Esophagus muscularis mucosa (tissue), 4 donors: ENCODE measurements at regions not wholly inside any gene's neighbourhood (a gene's known extent, or its start where the extent isn't known, plus 50 kb on each side); places are given as distances from the start of the nearest gene placed in this dataset.

Experiments
- DNase-seq: peaks from one replicate; pipeline ENCODE4 v3.0.0-alpha.2; 2017; ENCODE audit errors: extremely low spot score
- H3K27ac ChIP-seq, 4 donors: fragments of 200-600 bp; sonication (generic); replicated peaks in 1 of 4; 1 replicate in 3 of 4; 2 replicates in 1 of 4; pipeline ENCODE4 v1.5.1; 2016 to 2019; ENCODE audit warnings: mild to moderate bottlenecking in 1 of 4
- H3K27me3 ChIP-seq, 4 donors: fragments of 200-600 bp; sonication (generic); one replicate each; pipeline versions ENCODE4 v1.5.1 to v1.6.0; 2016 to 2019
- H3K36me3 ChIP-seq, 4 donors: fragments of 200-600 bp; sonication (generic); one replicate each; pipeline ENCODE4 v1.5.1; 2016 to 2019
- H3K4me1 ChIP-seq, 4 donors: fragments of 200-600 bp; sonication (generic); one replicate each; pipeline ENCODE4 v1.5.1; 2016 to 2019
- H3K4me3 ChIP-seq, 4 donors: fragments of 200-600 bp; sonication (generic); 1 replicate in 2 of 4; 2 replicates in 2 of 4; pipeline ENCODE4 v1.5.1; 2016 to 2019; ENCODE audit warnings: mild to moderate bottlenecking in 4 of 4, moderate library complexity in 1 of 4
- H3K9me3 ChIP-seq, 4 donors: fragments of 200-600 bp; sonication (generic); 1 replicate in 3 of 4; 2 replicates in 1 of 4; pipeline ENCODE4 v1.5.1; 2016 to 2019
- EP300 ChIP-seq: sonication (generic); formaldehyde crosslinking; IDR thresholded peaks from one replicate; pipeline ENCODE4 v1.6.1; 2017; ENCODE audit warnings: antibody characterized with exemption
- POLR2A ChIP-seq: fragments of 450-650 bp; IDR thresholded peaks from one replicate; pipeline ENCODE4 v1.6.1; 2017; ENCODE audit warnings: antibody characterized with exemption, moderate library complexity, mild to moderate bottlenecking, low read depth
- POLR2AphosphoS5 ChIP-seq, 2 donors: sonication (generic); formaldehyde crosslinking; IDR thresholded peaks; one replicate each; pipeline ENCODE4 v1.6.1; 2017; ENCODE audit warnings: antibody characterized with exemption in 2 of 2
- WGBS: methylation state at CpG from one replicate; pipeline ENCODE4 v1.1.5; 2018; 5-methylcytosine and 5-hydroxymethylcytosine counted together
- intact Hi-C: fragments of 100-400 bp; cut with DNase I; formaldehyde crosslinking; loops from one replicate; pipeline ENCODE4 v1.15.1; 2023
- TF ChIP-seq, protein P1 (sequence below), 3 experiments: fragments of 200-600 bp in 2 of 3; fragments of 450-650 bp in 1 of 3; sonication (generic) in 2 of 3; IDR thresholded peaks; one replicate each; pipeline ENCODE4 v1.5.1; 2017 to 2019; ENCODE audit warnings: antibody characterized with exemption in 3 of 3, mild to moderate bottlenecking in 2 of 3, moderate library complexity in 1 of 3

- TF ChIP-seq POLR2A = no peak
- no peak for TF ChIP-seq EP300
- no peak for TF ChIP-seq POLR2AphosphoS5 (IDR thresholded peaks at IDR 0.05)
- TF ChIP-seq, protein P1, sequence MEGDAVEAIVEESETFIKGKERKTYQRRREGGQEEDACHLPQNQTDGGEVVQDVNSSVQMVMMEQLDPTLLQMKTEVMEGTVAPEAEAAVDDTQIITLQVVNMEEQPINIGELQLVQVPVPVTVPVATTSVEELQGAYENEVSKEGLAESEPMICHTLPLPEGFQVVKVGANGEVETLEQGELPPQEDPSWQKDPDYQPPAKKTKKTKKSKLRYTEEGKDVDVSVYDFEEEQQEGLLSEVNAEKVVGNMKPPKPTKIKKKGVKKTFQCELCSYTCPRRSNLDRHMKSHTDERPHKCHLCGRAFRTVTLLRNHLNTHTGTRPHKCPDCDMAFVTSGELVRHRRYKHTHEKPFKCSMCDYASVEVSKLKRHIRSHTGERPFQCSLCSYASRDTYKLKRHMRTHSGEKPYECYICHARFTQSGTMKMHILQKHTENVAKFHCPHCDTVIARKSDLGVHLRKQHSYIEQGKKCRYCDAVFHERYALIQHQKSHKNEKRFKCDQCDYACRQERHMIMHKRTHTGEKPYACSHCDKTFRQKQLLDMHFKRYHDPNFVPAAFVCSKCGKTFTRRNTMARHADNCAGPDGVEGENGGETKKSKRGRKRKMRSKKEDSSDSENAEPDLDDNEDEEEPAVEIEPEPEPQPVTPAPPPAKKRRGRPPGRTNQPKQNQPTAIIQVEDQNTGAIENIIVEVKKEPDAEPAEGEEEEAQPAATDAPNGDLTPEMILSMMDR (IDR thresholded peaks at IDR 0.05) = no peak
- Histone ChIP-seq H3K4me1 (peaks cover 8 to 36% (median 30%) of the 10 kb centered on the region in 4 donors), H3K27ac (no peak overlapping the region), H3K4me3 (no peak overlapping the region), H3K36me3 (no peaks in the 10 kb centered on the region), H3K9me3 (no peaks in the 10 kb centered on the region), H3K27me3 (no peaks in the 10 kb centered on the region)
- intact Hi-C loops = no loop called here
- DNase-seq = no peak
- WGBS = 78% methylated on average over 7 of the region's 7 CpGs
Measured at GRCh38 chr4:184328022-184328736, 110.5 kb upstream of the ENPP6 start.

GRCh38 chr4:184324939-184325477 lies 107.3 kb upstream of the ENPP6 start:
- DNase-seq = peak; percentile 29
- H3K4me1 ChIP-seq = peaks cover 0 to 26% (median 14%) of the 10 kb centered on the region in 4 donors
- TF ChIP-seq POLR2A (no peak), POLR2AphosphoS5 (IDR thresholded peaks at IDR 0.05) (no peak), EP300 (no peak)
- TF ChIP-seq, protein P1 (IDR thresholded peaks at IDR 0.05) = no peak
- H3K27ac ChIP-seq = no peak overlapping the region
- H3K4me3 ChIP-seq = no peak overlapping the region
- intact Hi-C loops = no loop called here
- no peaks in the 10 kb centered on the region for H3K36me3 ChIP-seq
- no peaks in the 10 kb centered on the region for H3K9me3 ChIP-seq
- WGBS = 85% methylated on average over 6 of the region's 6 CpGs
- H3K27me3 ChIP-seq = no peaks in the 10 kb centered on the region

GRCh38 chr4:184322328-184323025 lies 104.8 kb upstream of the ENPP6 start:
- TF ChIP-seq EP300 (no peak), POLR2A (no peak), POLR2AphosphoS5 (IDR thresholded peaks at IDR 0.05) (no peak)
- TF ChIP-seq, protein P1 (IDR thresholded peaks at IDR 0.05) = no peak

DNA sequence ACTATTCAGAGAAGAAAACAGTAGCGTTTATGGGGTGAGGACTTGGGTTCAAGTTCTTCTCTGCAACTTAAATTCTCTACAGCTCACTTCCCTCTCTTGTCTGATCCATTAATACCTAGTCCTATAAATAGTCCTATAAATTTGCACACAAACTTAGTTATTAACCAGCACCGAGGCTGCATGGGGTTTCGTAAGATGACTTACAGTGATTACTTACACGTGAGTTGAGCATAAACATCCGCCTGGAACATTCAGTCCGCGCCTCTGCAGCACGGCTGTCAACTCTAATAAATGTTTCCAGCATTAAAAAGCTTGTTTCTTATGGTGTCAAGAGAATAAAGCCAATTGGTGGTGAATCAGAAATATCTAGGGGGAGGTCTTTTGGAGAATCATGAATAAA lies 103.0 kb upstream of the ENPP6 start:
- Histone ChIP-seq H3K9me3 (no peaks in the 10 kb centered on the region), H3K4me3 (no peak overlapping the region), H3K27me3 (no peaks in the 10 kb centered on the region), H3K36me3 (no peaks in the 10 kb centered on the region), H3K27ac (peak overlapping the region; percentile 44 to 52 (median 46)), H3K4me1 (peaks cover 0 to 20% (median 7%) of the 10 kb centered on the region in 4 donors)
- 58% methylated on average over 8 of the region's 8 CpGs for WGBS
- DNase-seq = peak; percentile 92
- intact Hi-C loops = no loop called here
- TF ChIP-seq POLR2AphosphoS5 (IDR thresholded peaks at IDR 0.05) (peak; percentile 72 to 73), EP300 (peak; percentile 81), POLR2A (no peak)
- TF ChIP-seq, protein P1 (IDR thresholded peaks at IDR 0.05) = no peak

More at GRCh38 chr4:184322328-184323025, 104.8 kb upstream of the ENPP6 start:
- Histone ChIP-seq H3K27me3 (no peaks in the 10 kb centered on the region), H3K4me1 (peaks cover 0 to 20% (median 7%) of the 10 kb centered on the region in 4 donors), H3K36me3 (no peaks in the 10 kb centered on the region), H3K4me3 (no peak overlapping the region), H3K27ac (no peak overlapping the region), H3K9me3 (no peaks in the 10 kb centered on the region)
- DNase-seq = peak; percentile 5
- intact Hi-C loops = no loop called here
- 97% methylated on average over 2 of the region's 2 CpGs for WGBS
